Cortex of kidney (tissue), 1 donor: ENCODE measurements at regions not wholly inside any gene's neighbourhood (a gene's known extent, or its start where the extent isn't known, plus 50 kb on each side); places are given as distances from the start of the nearest gene placed in this dataset.
"Not testable (repeated sequence)": the region's sequence is repeated elsewhere in the genome, so short reads cannot be mapped to it uniquely, and the experiment has no call there.

ENCODE experiments used
- DNase-seq: peaks from one replicate; lab custom pipeline; 2025; lab: John Stamatoyannopoulos, UW

GRCh38 chr2:61675204-61675603 lies 137.0 kb upstream of the XPO1 start:
- DNase-seq: no peak

DNA sequence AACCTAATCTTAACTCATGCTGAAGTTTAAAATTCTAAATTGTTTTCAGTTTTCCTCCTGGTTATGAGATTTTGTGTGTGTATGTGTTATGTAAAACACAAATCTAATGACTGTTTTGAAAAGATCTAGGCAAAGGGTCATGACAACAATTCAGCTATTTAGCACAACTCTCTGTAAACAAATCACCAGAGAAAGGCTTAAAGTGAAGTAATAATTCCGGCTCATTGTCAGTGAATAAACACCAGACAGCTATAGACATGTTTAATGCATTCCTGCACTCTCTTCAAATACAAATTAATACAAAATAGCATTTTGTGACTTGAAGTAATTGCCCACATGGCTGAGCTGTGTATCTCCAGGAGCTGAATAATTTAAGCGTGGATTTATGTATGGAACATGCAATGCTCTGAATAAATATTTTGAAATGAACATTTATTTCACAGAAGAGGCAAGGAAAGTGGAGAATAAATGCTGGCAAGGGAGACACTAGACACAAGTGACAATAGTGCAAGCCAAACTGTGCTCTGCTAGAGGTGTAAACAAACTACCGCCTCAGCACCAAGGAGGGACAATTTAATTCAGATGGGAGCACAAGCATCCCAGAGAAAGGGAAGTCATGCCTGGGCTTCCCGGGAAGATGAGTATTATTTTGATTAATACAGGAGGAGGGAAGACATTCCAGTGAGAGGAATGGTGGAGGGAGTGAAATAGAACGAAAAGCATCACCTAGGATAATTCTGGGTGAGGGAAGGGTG lies 133.6 kb upstream of the XPO1 start:
- no peak for DNase-seq

DNA sequence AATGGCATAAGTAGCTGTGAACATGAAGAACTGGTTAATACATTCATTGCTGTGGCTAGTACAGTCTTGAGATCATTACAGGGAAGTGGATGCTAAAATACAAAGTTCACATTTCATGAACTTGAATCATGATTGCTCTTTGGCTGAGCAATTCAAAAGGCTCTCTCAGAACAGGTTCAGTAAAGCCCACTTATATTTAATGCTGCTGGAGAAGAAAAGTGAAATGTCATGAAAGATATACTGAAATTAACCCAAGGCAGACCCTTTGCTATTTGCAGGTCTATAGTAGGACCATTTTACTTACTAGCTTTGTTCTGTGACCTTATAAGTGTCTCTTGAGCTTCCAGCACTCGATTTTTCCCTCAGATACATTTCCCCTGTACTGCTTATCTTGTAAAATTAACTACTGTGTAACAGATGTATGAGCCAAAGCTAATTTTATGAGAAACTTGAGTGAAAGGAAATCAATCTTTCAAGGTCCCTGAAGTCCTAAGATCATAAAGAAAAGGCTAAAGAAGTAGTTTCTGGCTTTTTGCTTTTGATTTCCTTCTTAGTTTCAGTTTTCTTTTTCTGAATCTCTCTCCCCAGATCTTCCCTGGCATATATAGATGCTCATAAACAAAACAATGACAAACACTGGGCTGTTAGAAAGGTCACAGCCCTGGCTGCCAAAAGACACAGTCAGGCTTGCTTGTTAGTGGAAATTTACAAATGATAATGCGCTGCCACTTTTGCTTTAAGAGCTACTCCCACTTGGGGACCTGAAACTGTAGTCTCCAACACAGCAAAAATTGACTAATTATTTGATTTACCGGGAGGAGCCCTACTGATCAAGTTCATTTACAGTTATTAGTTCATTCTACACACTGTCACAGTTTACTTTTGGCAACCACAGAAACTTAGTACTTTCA lies 132.7 kb upstream of the XPO1 start:
- DNase-seq: no peak

GRCh38 chr2:61664190-61664589 lies 126.0 kb upstream of the XPO1 start:
- DNase-seq: no peak

DNA sequence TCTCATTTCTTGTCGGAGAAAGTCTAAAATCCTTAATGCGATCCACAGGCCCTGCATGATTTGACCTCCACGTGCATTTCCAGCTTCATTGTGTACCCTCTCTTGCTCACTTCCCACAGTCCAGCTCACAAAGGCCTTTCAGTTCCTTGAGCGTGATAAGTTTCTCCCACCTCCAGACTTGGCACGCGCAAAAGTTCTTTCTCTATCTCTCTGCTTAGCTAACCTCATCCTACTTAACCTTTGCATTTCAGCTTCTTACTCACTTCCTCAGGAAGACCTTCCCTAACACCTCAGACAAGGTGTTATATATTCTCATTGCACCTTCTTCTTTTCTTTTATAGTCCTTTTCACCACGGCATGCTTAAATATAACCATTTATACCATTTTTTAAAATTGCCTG lies 124.8 kb upstream of the XPO1 start:
- DNase-seq: no peak

GRCh38 chr2:61660511-61661388 lies 122.6 kb upstream of the XPO1 start:
- DNase-seq: no peak

- DNase-seq: no peak
Measured at GRCh38 chr2:61658841-61659780, 121.0 kb upstream of the XPO1 start.

DNA sequence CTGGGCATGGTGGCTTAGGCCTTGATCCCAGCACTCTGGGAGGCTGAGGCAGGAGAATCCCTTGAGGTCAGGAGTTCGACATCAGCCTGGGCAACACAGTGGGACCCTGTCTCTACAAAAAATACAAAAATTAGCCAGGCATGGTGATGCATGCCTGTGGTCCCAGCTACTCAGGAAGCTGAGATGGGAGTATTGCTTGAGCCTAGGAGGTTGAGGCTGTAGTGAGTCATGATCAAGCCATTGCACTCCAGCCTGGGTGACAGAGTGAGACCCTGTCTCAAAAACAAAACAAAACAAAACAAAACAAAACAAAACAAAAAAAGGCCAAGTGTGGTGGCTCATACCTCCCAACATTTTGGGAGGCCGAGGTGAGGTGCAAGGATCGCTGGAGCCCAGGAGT lies 111.8 kb upstream of the XPO1 start:
- not testable (repeated sequence) for DNase-seq

DNA sequence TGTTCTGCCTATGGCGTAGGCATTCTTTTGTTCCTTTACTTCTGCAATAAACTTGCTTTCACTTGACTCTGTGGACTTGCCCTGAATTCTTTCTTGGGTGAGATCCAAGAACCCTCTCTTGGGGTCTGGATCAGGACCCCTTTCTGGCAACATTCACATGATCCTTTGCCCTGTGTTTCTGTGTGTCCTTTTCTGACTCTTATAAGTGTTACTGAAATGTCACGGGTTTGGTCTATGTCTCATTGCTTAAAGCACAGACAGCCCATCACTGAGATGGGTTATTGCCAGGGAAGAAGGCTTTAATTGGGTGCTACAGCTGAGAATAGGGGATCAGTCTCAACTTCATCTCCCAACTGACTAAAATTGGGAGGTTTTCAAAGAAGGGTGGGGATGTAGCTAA lies 110.9 kb upstream of the XPO1 start:
- DNase-seq: no peak

- DNase-seq: no peak
Measured at GRCh38 chr2:61647044-61647443, 108.9 kb upstream of the XPO1 start.

DNA sequence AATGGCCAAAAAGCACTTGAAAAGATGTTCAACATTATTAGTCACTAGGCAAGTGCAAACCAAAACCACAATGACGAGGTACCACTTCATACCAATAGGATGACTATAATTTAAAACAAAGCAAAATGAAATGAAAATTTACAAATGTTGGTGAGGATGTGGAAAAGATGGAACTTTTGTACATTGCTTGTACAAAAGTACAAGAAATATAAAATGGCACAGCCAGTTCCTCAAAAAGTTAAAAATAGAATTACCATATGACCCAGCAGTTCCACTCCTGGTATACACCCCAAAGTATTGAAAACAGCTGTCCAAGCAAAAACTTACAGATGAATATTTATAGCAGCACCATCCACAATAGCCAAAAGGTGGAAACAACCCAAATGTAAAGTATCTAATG lies 107.8 kb upstream of the XPO1 start:
- no peak for DNase-seq

- DNase-seq: not testable (repeated sequence)
Measured at GRCh38 chr2:61643153-61643552, 105.0 kb upstream of the XPO1 start.

DNA sequence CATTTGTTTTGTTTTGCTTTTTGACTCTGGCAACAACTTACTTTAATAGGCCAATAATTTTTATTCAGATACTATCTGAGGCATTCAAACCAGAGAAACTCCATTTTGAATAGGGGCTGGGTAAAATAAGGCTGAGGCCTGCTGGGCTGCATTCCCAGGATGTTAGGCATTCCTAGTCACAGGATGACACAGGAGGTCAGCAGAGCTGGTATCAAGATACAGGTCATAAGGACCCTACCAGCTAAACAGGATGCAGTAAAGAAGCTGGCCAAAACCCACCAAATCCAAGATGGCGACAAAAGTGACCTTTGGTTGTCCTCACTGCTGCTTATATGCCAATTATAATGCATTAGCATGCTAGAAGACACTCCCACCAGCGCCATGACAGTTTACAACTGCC lies 102.2 kb upstream of the XPO1 start:
- DNase-seq: no peak

- no peak for DNase-seq
Measured at GRCh38 chr2:61639721-61640120, 101.6 kb upstream of the XPO1 start.

GRCh38 chr2:61636686-61637085 lies 98.5 kb upstream of the XPO1 start:
- no peak for DNase-seq

DNA sequence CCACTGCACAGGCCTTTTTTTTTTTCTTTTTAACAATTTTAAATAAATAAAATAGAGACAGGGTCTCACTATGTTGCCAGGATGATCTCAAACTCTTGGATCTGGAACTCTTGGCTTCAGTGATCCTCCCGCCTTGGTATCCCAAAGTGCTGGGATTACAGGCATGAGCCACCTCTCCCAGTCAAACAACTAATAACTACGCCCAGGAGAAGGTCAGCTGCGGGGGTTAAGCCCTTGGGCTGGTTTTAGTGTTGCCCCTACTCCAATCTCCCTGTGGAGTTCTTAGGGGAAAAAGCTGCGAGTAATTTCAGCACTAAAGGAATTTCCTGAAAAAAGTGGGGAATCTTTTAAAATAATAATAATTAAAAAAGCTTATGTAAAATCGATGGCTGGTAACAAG lies 96.4 kb upstream of the XPO1 start:
- no peak for DNase-seq

GRCh38 chr2:61633250-61633649 lies 95.1 kb upstream of the XPO1 start:
- DNase-seq: no peak

DNA sequence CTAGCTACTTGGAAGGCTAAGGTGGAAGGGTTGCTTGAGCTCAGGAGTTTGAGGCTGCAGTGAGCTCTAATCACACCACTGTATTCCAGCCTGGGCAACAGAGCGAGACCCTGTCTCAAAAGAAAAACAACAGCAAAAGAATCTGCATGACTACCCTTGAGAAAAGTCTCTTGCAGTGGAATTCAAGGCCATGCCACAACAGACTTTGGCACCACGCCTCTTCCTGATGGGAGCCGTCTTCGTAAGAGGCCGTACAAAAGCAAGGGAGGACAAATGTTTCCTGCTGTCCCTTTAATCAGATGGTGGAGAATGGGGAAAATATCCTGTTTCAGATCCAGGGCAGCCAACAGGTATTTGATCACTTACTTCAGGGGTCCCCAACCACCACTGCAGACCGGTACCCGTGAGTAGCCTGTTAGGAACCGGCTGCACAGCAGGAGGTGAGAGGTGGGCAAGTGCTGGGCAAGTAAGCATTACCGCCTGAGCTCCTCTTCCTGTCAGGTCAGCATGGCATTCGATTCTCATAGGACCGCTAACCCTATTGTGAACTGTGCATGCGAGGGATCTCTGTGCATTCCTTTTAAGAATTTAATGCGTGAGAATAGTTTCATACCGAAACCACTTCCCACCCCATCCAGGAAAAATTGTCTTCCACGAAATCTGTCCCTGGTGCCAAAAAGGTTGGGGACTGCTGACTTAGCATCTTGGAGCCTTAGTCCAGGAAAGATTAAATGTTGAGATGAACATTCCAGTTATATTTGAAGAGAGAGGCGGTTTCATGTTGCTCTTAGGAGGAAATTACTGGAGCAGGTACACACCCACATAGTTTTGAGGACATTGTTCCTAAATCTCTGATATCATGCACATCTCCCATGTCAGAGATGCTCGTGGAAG lies 94.4 kb upstream of the XPO1 start:
- DNase-seq: no peak

DNA sequence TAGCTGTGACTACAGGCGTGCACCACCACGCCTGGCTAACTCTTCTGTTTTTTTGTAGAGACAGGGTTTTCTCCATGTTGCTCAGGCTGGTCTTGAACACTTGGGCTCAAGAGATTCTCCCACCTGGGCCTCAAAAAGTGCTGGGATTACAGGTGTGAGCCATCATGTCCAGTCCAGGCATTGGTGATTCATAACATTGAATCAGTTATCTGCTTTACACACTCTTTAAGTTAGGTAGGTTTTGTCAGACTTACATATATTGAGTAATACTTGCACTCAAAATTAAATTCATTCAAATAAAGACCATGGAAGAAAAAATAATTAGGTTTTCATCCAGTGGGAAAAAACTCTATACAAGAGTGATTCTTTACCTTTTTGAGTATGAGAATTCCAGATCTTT lies 93.2 kb upstream of the XPO1 start:
- DNase-seq: no peak

DNA sequence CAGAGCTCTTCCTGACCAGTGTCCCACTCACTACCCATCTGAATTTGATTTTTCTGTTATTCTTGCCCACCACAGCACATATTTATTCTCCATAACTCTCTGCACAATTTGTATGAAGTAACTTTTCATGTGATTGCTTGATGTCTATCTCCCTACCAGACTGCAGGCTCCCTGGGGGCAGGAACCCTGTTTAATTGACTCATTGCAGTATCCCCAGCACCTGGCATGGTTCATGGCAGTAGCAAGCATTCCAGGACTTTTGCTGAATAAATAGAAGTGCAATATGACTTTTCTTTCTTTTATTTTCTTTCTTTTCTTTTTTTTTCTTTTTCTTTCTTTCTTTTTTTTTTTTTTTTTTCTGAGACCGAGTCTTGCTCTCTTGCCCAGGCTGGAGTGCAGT lies 88.7 kb upstream of the XPO1 start:
- no peak for DNase-seq
